GM13976 (cell line): ENCODE measurements at regions not wholly inside any gene's neighbourhood (a gene's known extent, or its start where the extent isn't known, plus 50 kb on each side); places are given as distances from the start of the nearest gene placed in this dataset.
"Not testable (repeated sequence)": the region's sequence is repeated elsewhere in the genome, so short reads cannot be mapped to it uniquely, and the experiment has no call there.

Source experiments
- DNase-seq: peaks from one replicate; pipeline ENCODE4 v3.0.0; 2012; ENCODE audit warnings: low spot score
- CTCF ChIP-seq: IDR thresholded peaks from 2 replicates; pipeline ENCODE4 v1.5.1; 2012; ENCODE audit warnings: borderline replicate concordance, mild to moderate bottlenecking; ENCODE audit not compliant: insufficient read depth; ENCODE audit errors: extremely low read depth, missing control alignments, control extremely low read depth
- in situ Hi-C: fragments of 300-500 bp; cut with MboI; formaldehyde crosslinking; loops from one replicate; pipeline ENCODE4 v1.12.0; 2022; ENCODE audit warnings: low sequenced_read_pairs, mixed read lengths, inconsistent platforms; ENCODE audit not compliant: unreplicated experiment

- no peak for TF ChIP-seq CTCF
- in situ Hi-C loops = no loop called here
- no peak for DNase-seq
These were observed 235.0 kb upstream of the TRPC7 start for GRCh38 chr5:136600306-136600705.

DNA sequence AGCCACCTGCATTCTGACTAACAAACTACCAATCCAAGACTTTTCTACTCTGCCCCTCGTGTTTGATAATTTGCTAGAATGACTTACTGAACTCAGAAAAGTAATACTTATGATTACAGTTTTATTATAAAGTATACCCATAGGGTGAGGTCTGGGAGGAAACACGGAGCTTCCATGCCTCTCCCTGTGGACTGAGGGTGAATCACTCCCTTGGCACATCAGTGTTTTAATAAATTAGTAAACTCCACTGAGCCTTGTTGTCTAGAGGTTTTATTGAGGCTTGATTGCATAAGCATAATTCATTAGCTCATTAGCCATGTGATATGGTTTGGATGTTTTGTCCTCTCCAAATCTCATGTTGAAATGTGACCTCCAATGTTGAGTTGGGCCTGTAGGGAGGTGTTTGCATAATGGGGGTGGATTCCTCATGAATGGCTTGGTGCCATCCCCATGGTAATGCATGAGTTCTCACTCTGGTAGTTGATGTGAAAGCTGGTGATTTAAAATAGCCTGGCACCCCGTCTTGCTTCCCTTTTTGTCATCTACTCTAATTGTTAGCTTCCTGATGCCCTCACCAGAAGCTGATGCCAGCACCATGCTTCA lies 233.6 kb upstream of the TRPC7 start:
- in situ Hi-C loops = no loop called here

DNA sequence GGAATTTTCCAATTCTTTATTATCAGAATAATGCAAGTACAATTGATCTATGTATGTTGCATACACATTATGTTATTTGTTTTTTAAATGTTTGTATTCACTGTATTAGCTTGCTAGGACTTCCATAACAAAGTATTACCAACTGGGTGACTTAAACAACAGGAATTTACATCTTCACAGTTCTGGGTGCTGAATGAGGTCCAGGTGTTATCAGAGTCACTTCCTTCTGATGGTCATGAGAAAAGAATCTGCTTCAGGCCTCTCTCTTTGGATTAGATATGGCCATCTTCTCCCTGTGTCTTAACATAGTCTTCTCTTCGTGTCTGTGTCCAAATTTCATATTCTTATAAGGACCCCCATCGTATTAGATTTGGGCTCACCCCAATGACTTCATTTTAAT lies 229.1 kb upstream of the TRPC7 start:
- in situ Hi-C loops = no loop called here
- TF ChIP-seq CTCF = no peak

More for the DNA sequence above, 233.6 kb upstream of the TRPC7 start:
- no peak for TF ChIP-seq CTCF
- no peak for DNase-seq

GRCh38 chr5:136590581-136590980 lies 225.2 kb upstream of the TRPC7 start:
- no peak for DNase-seq
- no peak for TF ChIP-seq CTCF
- in situ Hi-C loops = no loop called here

More for the DNA sequence above, 229.1 kb upstream of the TRPC7 start:
- no peak for DNase-seq

DNA sequence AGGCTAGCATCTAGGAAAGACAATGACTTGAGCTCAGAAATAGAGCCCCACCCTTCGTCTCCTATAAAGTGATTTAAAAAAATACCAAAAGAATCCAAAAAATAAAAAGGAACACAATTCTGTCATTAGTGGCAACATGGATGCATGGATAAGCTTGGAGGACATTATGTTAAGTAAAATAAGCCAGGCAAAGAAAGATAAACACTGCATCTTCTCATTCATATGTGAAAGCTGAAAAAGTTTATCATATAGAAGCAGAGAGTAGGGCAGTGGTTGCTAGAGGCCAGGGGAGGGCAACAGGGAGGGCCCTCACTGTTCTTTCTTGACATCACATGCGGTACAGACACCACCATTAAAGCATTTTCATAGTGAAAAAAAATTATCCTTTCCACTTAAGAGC lies 220.9 kb upstream of the TRPC7 start:
- TF ChIP-seq CTCF = no peak
- in situ Hi-C loops = no loop called here
- no peak for DNase-seq

DNA sequence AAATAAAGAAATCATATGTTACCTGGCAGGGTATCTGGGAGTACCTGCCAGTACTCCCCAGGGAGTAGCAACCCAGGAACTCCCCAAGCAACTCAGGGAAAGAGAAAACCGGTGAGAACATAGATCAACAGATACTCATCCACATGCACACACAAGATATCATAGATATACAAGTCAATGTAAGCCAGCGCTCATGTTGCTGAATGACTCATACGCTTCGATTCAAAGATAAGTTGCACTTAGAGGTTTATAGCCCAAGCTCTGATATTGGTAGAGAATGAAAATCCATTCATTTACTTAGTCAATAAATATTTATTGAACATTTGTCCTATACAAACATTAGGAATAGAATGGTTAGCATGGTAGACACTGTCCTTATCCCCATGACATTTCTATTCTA lies 219.1 kb upstream of the TRPC7 start:
- TF ChIP-seq CTCF = no peak
- no peak for DNase-seq
- in situ Hi-C loops = no loop called here

- no peak for TF ChIP-seq CTCF
- in situ Hi-C loops = no loop called here
- DNase-seq = no peak
These were observed 213.9 kb upstream of the TRPC7 start for GRCh38 chr5:136579238-136579637.

- in situ Hi-C loops, DNase-seq: not testable (repeated sequence)
These were observed 204.5 kb upstream of the TRPC7 start for GRCh38 chr5:136569875-136570274.

- in situ Hi-C loops, DNase-seq: not testable (repeated sequence)
These were observed 200.1 kb upstream of the TRPC7 start for GRCh38 chr5:136565457-136565856.

DNA sequence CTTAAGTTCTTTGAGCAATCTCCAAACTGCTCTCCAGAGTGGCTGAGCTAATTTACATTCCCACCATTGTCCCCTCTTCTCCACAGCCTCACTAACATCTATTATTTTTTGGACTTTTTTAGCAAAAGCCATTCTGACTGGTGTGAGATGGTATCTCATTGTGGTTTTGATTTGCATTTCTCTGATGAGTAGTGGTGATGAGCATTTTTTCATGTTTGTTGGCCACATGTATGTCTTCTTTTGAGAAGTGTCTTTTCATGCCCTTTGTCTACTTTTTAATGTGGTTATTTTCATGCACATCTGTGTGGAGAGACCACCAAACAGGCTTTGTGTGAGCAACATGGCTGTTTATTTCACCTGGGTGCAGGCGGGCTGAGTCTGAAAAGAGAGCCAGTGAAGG lies 199.7 kb upstream of the TRPC7 start:
- in situ Hi-C loops, DNase-seq: not testable (repeated sequence)

DNA sequence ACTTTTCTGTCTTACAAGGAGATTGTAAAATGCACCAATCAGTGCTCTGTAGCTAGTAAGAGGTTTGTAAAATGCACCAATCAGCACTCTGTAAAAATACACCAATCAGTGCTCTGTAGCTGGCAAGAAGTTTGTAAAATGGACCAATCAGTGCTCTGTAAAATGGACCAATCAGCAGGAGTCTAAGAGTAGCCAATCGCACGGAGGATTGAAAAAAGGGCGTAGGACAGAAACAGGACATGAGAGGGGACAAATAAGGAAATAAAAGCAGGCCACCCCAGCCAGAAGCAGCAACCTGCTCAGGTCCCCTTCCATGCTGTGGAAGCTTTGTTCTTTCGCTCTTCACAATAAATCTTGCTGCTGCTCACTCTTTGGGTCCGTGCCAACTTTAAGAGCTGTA lies 199.1 kb upstream of the TRPC7 start:
- DNase-seq, in situ Hi-C loops: not testable (repeated sequence)
